AG10803 (cell line): ENCODE measurements at regions not wholly inside any gene's neighbourhood (a gene's known extent, or its start where the extent isn't known, plus 50 kb on each side); places are given as distances from the start of the nearest gene placed in this dataset.

Source experiments
- DNase-seq: peaks from one replicate; pipeline ENCODE4 v3.0.0; 2010; ENCODE audit warnings: low read depth
- H3K4me3 ChIP-seq: 2 replicates; pipeline ENCODE4 v1.5.1; 2011; ENCODE audit warnings: mild to moderate bottlenecking, low read length, control low read depth
- CTCF ChIP-seq: conservative IDR thresholded peaks from 2 replicates; pipeline ENCODE4 v1.5.1; 2011; ENCODE audit warnings: mild to moderate bottlenecking, low read length, control low read depth, inconsistent platforms

GRCh38 chr2:200095436-200095835 is 140.1 kb downstream of the MAIP1 start:
- no peak for TF ChIP-seq CTCF
- H3K4me3 ChIP-seq: no peak overlapping the region
- DNase-seq: no peak

GRCh38 chr2:200099256-200099655 is 143.9 kb downstream of the MAIP1 start:
- TF ChIP-seq CTCF: no peak
- no peak overlapping the region for H3K4me3 ChIP-seq
- no peak for DNase-seq

GRCh38 chr2:200100027-200100426 is 144.6 kb downstream of the MAIP1 start:
- no peak for TF ChIP-seq CTCF
- no peak for DNase-seq
- H3K4me3 ChIP-seq: no peak overlapping the region

GRCh38 chr2:200101922-200102321 is 146.5 kb downstream of the MAIP1 start:
- no peak for DNase-seq
- no peak overlapping the region for H3K4me3 ChIP-seq

GRCh38 chr2:200102971-200103370 is 147.6 kb downstream of the MAIP1 start:
- DNase-seq: no peak
- no peak overlapping the region for H3K4me3 ChIP-seq
- no peak for TF ChIP-seq CTCF

More at GRCh38 chr2:200101922-200102321, 146.5 kb downstream of the MAIP1 start:
- no peak for TF ChIP-seq CTCF

GRCh38 chr2:200104015-200104414 is 148.6 kb downstream of the MAIP1 start:
- TF ChIP-seq CTCF: no peak
- no peak overlapping the region for H3K4me3 ChIP-seq
- DNase-seq: peak; percentile 37

GRCh38 chr2:200107514-200108217 is 152.3 kb downstream of the MAIP1 start:
- DNase-seq: no peak
- no peak overlapping the region for H3K4me3 ChIP-seq
- no peak for TF ChIP-seq CTCF
